ENCODE measurements at regions not wholly inside any gene's neighbourhood (a gene's known extent, or its start where the extent isn't known, plus 50 kb on each side); places are given as distances from the start of the nearest gene placed in this dataset.

- WGBS (ENCODE audit: insufficient coverage), result 89% methylated on average over 1 of the region's 2 CpGs
- Histone ChIP-seq H3K36me3 (ENCODE audit: control insufficient read depth, insufficient read depth, low read length) (no peaks in the 10 kb centered on the region), H3K4me1 (ENCODE audit: control insufficient read depth, insufficient read depth, low read length) (no peaks in the 10 kb centered on the region), H3K27me3 (ENCODE audit: control insufficient read depth, insufficient read depth, low read length) (no peaks in the 10 kb centered on the region), H3K27ac (ENCODE audit: low read length) (no peak overlapping the region), H3K4me3 (ENCODE audit: low read length) (no peak overlapping the region), H3K9me3 (ENCODE audit: control insufficient read depth, insufficient read depth, low read length) (peaks cover 4% of the 10 kb centered on the region)
- TF ChIP-seq CTCF (IDR thresholded peaks at IDR 0.05), result no peak
- Mint-ChIP-seq H3K9me3 (peaks cover 0 to 2% of the 10 kb centered on the region in 2 donors), H3K4me3 (no peak overlapping the region), H3K27ac (no peak overlapping the region), H3K27me3 (ENCODE audit: low read depth in 2 of 2) (peaks cover 0 to 9% of the 10 kb centered on the region in 2 donors), H3K36me3 (no peaks in the 10 kb centered on the region), H3K4me1 (no peaks in the 10 kb centered on the region)
- ATAC-seq (no peak), DNase-seq (no peak)
- intact Hi-C loops (cut with micrococcal nuclease), result no loop called here
Measured at GRCh38 chr4:114196606-114197005, 217.2 kb upstream of the ARSJ start.

GRCh38 chr4:114200026-114200425 is 220.6 kb upstream of the ARSJ start:
- H3K9me3 ChIP-seq (ENCODE audit: control insufficient read depth, insufficient read depth, low read length), result peaks cover 4% of the 10 kb centered on the region
- H3K36me3 Mint-ChIP-seq, result no peaks in the 10 kb centered on the region
- peaks cover 0 to 2% of the 10 kb centered on the region in 2 donors for H3K9me3 Mint-ChIP-seq
- no peaks in the 10 kb centered on the region for H3K4me1 ChIP-seq (ENCODE audit: control insufficient read depth, insufficient read depth, low read length)
- H3K27me3 ChIP-seq (ENCODE audit: control insufficient read depth, insufficient read depth, low read length), result no peaks in the 10 kb centered on the region
- no peak for ATAC-seq
- peaks cover 0 to 6% of the 10 kb centered on the region in 2 donors for H3K27me3 Mint-ChIP-seq (ENCODE audit: low read depth in 2 of 2)
- no peak overlapping the region for H3K27ac ChIP-seq (ENCODE audit: low read length)
- no peaks in the 10 kb centered on the region for H3K36me3 ChIP-seq (ENCODE audit: control insufficient read depth, insufficient read depth, low read length)
- no peak overlapping the region for H3K27ac Mint-ChIP-seq
- TF ChIP-seq CTCF (IDR thresholded peaks at IDR 0.05), result no peak
- intact Hi-C loops (cut with micrococcal nuclease), result no loop called here
- WGBS (ENCODE audit: insufficient coverage), result 93% methylated on average over 3 of the region's 3 CpGs
- H3K4me3 ChIP-seq (ENCODE audit: low read length), result no peak overlapping the region
- DNase-seq, result no peak
- no peak overlapping the region for H3K4me3 Mint-ChIP-seq
- no peaks in the 10 kb centered on the region for H3K4me1 Mint-ChIP-seq

- Histone ChIP-seq H3K27ac (ENCODE audit: low read length) (no peak overlapping the region), H3K27me3 (ENCODE audit: control insufficient read depth, insufficient read depth, low read length) (peaks cover 2% of the 10 kb centered on the region), H3K4me3 (ENCODE audit: low read length) (no peak overlapping the region), H3K36me3 (ENCODE audit: control insufficient read depth, insufficient read depth, low read length) (no peaks in the 10 kb centered on the region), H3K9me3 (ENCODE audit: control insufficient read depth, insufficient read depth, low read length) (peaks cover 4% of the 10 kb centered on the region), H3K4me1 (ENCODE audit: control insufficient read depth, insufficient read depth, low read length) (no peaks in the 10 kb centered on the region)
- no peak for TF ChIP-seq CTCF (IDR thresholded peaks at IDR 0.05)
- H3K4me3 Mint-ChIP-seq, result no peak overlapping the region
- intact Hi-C loops (cut with micrococcal nuclease), result no loop called here
- no CpG with 5 or more reads among the region's 1 CpG for WGBS (ENCODE audit: insufficient coverage)
- H3K36me3 Mint-ChIP-seq, result no peaks in the 10 kb centered on the region
- ATAC-seq (no peak), DNase-seq (no peak)
- H3K9me3 Mint-ChIP-seq, result peaks cover 0 to 2% of the 10 kb centered on the region in 2 donors
- H3K27me3 Mint-ChIP-seq (ENCODE audit: low read depth in 2 of 2), result no peaks in the 10 kb centered on the region
- no peak overlapping the region for H3K27ac Mint-ChIP-seq
- no peaks in the 10 kb centered on the region for H3K4me1 Mint-ChIP-seq
Measured at GRCh38 chr4:114205261-114205660, 225.8 kb upstream of the ARSJ start.

GRCh38 chr4:114208574-114209151 is 229.2 kb upstream of the ARSJ start:
- Mint-ChIP-seq H3K36me3 (no peaks in the 10 kb centered on the region), H3K4me3 (no peak overlapping the region), H3K27ac (no peak overlapping the region), H3K27me3 (ENCODE audit: low read depth in 2 of 2) (no peaks in the 10 kb centered on the region), H3K4me1 (no peaks in the 10 kb centered on the region), H3K9me3 (peaks cover 0 to 2% of the 10 kb centered on the region in 2 donors)
- Histone ChIP-seq H3K4me3 (ENCODE audit: low read length) (no peak overlapping the region), H3K27ac (ENCODE audit: low read length) (no peak overlapping the region), H3K27me3 (ENCODE audit: control insufficient read depth, insufficient read depth, low read length) (peaks cover 2% of the 10 kb centered on the region), H3K9me3 (ENCODE audit: control insufficient read depth, insufficient read depth, low read length) (no peaks in the 10 kb centered on the region), H3K4me1 (ENCODE audit: control insufficient read depth, insufficient read depth, low read length) (no peaks in the 10 kb centered on the region), H3K36me3 (ENCODE audit: control insufficient read depth, insufficient read depth, low read length) (no peaks in the 10 kb centered on the region)
- DNase-seq, result no peak
- intact Hi-C loops (cut with micrococcal nuclease), result no loop called here
- no peak for TF ChIP-seq CTCF (IDR thresholded peaks at IDR 0.05)
- no peak for ATAC-seq
- WGBS (ENCODE audit: insufficient coverage), result 62% methylated on average over 3 of the region's 3 CpGs
